CMK (cell line): ENCODE measurements at regions not wholly inside any gene's neighbourhood (a gene's known extent, or its start where the extent isn't known, plus 50 kb on each side); places are given as distances from the start of the nearest gene placed in this dataset.
"Not testable (repeated sequence)": the region's sequence is repeated elsewhere in the genome, so short reads cannot be mapped to it uniquely, and the experiment has no call there.

Experiments
- DNase-seq: peaks from one replicate; pipeline ENCODE4 v3.0.0-alpha.2; 2010; ENCODE audit warnings: low read depth

- no peak for DNase-seq
These were observed 398.3 kb upstream of the NAALADL2 start for GRCh38 chr3:174460831-174461230.

- no peak for DNase-seq
These were observed 396.2 kb upstream of the NAALADL2 start for GRCh38 chr3:174462916-174463315.

DNA sequence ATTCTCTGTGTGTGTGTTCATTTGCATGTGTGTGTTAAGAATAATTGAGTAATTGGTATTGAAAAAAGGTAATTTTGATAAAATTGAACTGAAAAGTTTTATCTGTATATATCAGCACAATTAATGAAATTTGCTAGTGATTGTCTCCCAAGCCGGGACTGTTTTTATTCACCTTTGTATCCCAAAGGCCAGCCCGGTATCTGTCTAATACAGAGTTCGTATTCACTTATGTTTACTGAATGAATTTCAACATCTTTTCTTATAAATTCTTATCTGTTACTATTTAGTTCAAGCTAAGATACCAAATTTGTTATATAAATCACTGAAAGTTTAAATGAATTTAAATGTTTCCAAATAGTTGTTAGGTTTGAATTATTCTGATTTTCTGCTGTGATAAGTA lies 394.0 kb upstream of the NAALADL2 start:
- no peak for DNase-seq

DNA sequence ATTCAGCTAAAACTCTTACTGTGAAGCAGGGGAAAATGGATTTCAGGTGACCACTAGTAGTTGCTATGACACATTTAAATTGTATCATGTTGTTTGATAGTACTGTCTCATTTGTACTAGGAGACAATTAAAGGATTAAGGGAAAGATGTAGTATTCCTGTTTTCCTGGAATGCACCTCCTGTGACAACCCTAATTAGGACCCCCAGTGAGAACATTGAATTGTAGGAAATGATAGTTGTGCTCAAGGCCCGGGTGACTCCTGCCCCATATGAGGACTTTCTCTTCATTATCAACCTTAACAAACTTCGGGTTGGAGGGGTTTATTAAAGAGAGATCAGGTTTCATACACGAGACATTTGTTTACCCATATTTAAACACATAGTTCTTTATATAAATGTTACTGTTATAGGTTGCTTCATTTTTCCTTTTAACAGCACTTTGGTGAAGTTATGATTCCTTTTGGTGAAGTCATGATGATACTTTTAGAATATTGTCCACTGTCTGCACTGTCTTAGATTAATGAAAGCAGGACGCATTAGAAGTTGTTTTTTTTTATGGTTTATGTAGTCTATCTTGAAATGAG lies 392.6 kb upstream of the NAALADL2 start:
- no peak for DNase-seq

- DNase-seq: no peak
These were observed 381.6 kb upstream of the NAALADL2 start for GRCh38 chr3:174477491-174477890.

- no peak for DNase-seq
These were observed 378.4 kb upstream of the NAALADL2 start for GRCh38 chr3:174480767-174481166.

GRCh38 chr3:174482541-174482940 lies 376.6 kb upstream of the NAALADL2 start:
- no peak for DNase-seq

GRCh38 chr3:174483254-174483653 lies 375.9 kb upstream of the NAALADL2 start:
- DNase-seq: no peak

- not testable (repeated sequence) for DNase-seq
These were observed 375.3 kb upstream of the NAALADL2 start for GRCh38 chr3:174483856-174484255.

GRCh38 chr3:174488527-174488926 lies 370.6 kb upstream of the NAALADL2 start:
- DNase-seq: no peak

DNA sequence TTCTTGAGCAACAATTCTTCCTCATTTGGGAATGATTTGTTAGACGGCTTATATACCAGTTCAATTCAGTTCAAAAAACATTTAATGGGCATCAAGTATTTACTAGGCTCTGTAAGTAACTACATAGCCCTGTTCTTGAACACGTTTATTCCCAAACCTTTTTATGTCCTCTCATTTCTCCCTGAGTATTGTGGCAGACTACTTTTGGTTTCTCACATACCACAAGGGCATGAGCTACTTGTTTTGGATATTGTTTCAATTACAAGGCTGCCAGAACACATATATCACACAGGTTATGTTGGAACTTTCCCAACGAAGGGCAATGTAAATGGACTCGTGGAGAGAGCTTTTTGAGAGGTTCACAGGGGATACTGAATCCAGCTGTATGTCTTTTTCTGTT lies 363.8 kb upstream of the NAALADL2 start:
- DNase-seq: no peak

- no peak for DNase-seq
These were observed 363.2 kb upstream of the NAALADL2 start for GRCh38 chr3:174495928-174496327.

- no peak for DNase-seq
These were observed 360.5 kb upstream of the NAALADL2 start for GRCh38 chr3:174498638-174499037.

DNA sequence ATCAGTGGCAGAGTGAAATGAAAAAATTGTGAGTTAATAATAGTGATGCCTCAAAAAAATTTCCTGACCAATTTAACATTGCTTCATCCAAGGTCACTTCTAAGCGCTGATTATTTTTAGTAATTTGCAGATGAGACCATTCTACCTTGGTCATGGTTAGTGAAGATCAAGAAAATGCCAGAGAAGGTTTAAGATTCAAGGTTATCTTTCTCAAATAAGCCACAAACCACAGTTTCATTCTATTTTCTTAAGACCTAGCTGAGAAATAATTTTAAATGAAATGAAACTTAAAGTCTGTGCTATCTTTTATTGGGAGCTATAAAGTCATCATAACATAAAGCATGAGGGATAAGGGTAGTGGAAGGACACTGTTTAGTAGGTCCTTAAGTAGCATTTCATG lies 353.9 kb upstream of the NAALADL2 start:
- DNase-seq: no peak

GRCh38 chr3:174524203-174524602 lies 334.9 kb upstream of the NAALADL2 start:
- no peak for DNase-seq

- no peak for DNase-seq
These were observed 329.8 kb upstream of the NAALADL2 start for GRCh38 chr3:174529298-174529697.

DNA sequence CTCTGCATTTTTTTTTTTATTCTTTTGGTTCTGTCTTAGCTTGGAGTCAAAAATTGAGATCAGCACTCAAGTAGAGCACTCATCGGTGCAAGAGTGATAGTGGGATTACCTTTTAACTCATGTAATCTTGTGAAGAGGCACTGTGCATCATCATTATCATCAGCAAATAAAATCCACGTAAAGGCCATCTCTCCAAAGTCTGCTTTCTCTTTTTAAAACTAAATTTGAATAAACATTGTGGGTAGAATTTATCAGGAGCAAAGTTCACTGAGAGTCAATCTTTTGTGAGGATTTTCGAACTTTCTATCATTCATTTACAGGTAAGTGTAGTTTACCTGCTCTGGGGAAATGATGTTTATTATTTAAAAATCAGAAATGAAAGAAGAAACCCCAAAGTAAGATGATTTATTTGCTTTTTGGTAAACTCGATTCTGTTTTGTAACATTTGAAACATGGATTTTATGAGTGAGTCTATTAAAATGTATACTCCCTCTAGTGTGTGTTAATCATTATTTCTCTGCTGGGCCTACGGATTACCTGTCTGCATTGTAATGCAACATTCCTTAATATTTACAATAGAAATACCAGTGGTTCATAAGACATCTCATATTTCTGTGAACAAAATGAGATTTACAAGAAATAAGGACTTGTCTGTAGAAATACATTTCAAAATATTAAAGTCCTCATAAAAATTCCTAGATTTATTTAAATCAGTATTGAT lies 327.7 kb upstream of the NAALADL2 start:
- no peak for DNase-seq

DNA sequence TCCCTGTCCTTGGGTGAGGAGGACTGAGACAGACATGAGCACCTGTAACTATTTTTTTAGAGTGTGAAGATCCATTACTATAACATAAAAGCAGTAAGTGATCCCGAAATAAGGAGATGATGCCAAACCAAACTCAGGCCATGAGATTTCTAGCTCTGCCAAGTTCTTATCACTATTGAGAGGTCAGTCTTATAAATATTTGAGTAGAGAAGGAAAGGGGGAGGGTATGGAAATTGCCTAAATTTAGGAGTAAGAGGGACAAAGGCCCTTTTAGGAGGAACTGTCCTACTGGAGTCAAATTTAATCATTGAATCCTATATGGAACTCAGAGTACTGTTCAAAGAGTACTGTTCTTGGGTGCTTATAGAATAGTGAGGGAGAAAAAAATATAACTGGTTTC lies 326.9 kb upstream of the NAALADL2 start:
- no peak for DNase-seq

DNA sequence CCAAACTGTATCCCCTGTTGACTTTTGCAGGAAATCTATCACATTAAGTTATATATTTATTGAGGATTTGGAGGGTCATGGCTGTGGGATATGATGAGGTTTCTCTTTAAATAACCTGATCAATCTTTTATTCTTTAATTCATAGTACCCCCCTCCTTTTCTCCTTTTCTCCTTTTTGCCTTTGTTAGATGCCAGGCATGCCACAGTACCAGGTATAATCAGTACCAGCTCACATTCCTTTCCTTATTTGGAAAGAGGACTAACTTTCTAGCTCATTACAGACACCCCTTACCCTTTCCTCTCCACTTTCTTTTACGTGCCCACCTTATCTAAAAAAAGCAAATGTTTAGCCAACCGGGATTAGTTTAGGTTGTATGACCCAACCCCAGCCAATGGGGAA lies 326.4 kb upstream of the NAALADL2 start:
- no peak for DNase-seq

DNA sequence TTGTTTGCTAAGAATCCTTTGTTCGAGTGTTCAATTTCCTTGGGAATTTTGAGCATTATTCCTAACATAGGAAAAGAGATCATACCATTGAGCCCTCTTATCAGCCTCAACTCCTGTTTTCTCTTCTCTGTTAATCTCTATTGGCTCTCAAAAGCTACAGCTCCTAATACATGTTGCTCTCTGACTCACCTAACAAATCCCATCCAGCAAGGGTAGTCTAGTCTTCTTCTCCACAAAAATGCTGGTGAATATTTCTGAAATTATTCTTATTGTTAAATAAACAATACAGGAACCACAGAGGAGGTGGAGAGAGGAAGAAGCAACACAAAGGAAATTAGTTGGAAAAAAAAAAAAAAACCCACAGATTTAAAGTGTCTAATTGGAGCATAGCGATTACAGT lies 325.8 kb upstream of the NAALADL2 start:
- no peak for DNase-seq

DNA sequence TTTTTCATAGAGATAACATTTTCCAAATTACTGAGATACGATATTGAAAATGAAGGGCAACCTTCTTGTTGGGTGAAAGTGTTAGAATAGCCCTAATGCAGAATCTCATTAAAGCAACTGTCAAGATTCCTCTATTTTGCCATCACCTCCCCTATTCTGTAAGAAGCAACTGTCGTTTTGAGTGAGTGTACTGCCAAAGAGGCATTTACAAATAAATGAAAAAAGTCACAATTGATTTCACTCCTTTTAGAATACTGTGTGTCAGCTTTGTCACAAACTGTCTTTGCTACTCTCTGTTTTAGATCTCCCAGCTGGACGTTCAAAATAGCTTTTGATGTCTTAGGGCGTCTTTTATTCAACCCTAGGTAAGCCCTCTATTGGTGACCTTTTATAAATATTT lies 322.8 kb upstream of the NAALADL2 start:
- no peak for DNase-seq

GRCh38 chr3:174538151-174538550 lies 321.0 kb upstream of the NAALADL2 start:
- DNase-seq: no peak

GRCh38 chr3:174540116-174540908 lies 318.8 kb upstream of the NAALADL2 start:
- DNase-seq: no peak
